ENCODE measurements at regions not wholly inside any gene's neighbourhood (a gene's known extent, or its start where the extent isn't known, plus 50 kb on each side); places are given as distances from the start of the nearest gene placed in this dataset.

DNA sequence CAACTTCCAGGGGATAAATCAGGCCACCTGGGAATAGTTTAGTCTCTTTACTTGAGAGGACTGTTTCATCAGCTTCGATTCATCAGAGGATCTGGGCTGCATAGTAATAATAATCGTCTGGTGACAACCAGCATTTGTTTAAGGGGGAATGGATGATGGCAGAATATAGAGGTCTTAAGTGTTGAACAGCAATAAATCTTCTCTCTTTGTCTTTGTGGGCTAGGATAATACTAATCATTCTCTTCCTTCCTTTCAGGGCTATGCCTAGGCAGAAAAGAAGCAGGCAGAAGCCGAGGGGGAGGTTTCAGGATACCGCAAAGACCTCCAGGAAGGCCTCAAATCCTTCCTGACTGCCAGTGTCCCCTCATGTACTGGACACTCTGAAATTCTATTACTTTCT is 150.4 kb upstream of the GAREM1 start:
- DNase-seq (ENCODE audit: low read depth in 2 of 2), result no peak

- DNase-seq (ENCODE audit: low read depth in 2 of 2), result no peak
Observed at GRCh38 chr18:32618546-32618945, 147.9 kb upstream of the GAREM1 start.

- DNase-seq (ENCODE audit: low read depth in 2 of 2), result no peak
Observed at GRCh38 chr18:32613821-32614220, 143.1 kb upstream of the GAREM1 start.

GRCh38 chr18:32612651-32613050 is 142.0 kb upstream of the GAREM1 start:
- peak in 1 of 2 donors; percentile 39 for DNase-seq (ENCODE audit: low read depth in 2 of 2)

GRCh38 chr18:32610176-32610575 is 139.5 kb upstream of the GAREM1 start:
- no peak for DNase-seq (ENCODE audit: low read depth in 2 of 2)

GRCh38 chr18:32607816-32608215 is 137.1 kb upstream of the GAREM1 start:
- no peak for DNase-seq (ENCODE audit: low read depth in 2 of 2)

DNA sequence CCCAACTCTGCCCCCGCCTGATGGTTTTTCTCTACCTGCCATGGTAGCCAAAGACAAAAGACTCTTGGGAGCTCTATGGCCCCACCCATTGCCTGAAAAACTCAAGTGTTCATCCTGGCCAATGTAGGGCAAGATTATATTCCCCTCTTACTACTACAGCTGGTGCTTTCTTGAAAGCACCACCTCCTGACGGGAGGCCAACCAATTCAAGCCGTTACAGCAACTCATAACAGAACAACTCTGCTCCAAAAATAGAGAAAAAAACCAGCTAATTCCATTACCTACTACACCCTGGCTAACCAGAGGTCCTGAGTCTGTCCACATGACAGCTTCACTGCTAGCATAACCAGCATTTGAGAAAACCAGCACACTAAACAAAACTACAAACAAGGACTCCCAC is 127.5 kb upstream of the GAREM1 start:
- DNase-seq (ENCODE audit: low read depth in 2 of 2), result no peak

- DNase-seq (ENCODE audit: low read depth in 2 of 2), result no peak
Observed at GRCh38 chr18:32596501-32596900, 125.8 kb upstream of the GAREM1 start.

- no peak for DNase-seq (ENCODE audit: low read depth in 2 of 2)
Observed at GRCh38 chr18:32595832-32596231, 125.2 kb upstream of the GAREM1 start.

GRCh38 chr18:32588191-32588590 is 117.5 kb upstream of the GAREM1 start:
- DNase-seq (ENCODE audit: low read depth in 2 of 2), result no peak

DNA sequence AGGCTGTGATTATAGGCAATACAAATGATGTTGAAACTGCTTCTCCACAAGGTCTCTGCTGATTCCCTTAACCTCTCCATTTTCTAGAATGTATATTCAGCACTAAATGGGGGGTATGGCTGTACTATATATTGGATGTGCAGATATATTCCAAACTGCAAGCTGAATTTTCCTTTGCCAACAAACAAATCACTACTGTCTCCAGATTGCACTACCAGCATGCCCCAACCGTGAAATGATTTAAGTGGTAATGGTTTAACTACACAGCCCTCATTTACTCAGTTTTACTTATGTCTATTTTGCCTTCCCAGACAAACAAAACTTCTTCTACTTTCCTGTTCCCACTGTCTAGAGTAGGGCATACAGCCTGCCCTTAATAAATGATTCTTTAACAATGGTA is 112.7 kb upstream of the GAREM1 start:
- no peak for DNase-seq (ENCODE audit: low read depth in 2 of 2)

DNA sequence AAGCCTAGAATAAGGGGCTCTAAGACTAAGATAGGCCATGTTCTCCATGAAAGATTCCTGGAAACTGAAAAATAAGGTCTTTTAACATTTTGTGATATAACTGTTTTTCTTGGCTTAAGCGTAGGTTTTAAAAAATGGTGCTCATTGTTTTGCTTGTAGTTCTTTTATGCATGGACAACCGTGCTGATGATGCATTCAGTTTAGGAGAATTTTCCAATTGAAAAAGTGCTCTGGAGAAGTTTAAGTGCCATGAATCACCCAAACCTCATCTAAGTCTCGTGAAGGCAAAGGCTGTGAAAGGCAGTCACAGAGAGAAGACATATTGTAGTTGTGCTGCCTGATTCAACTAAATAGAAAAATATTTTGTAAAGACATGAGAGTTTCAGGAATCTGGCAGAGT is 111.8 kb upstream of the GAREM1 start:
- peak in 1 of 2 donors; percentile 14 for DNase-seq (ENCODE audit: low read depth in 2 of 2)

GRCh38 chr18:32577561-32577960 is 106.9 kb upstream of the GAREM1 start:
- DNase-seq (ENCODE audit: low read depth in 2 of 2), result no peak

DNA sequence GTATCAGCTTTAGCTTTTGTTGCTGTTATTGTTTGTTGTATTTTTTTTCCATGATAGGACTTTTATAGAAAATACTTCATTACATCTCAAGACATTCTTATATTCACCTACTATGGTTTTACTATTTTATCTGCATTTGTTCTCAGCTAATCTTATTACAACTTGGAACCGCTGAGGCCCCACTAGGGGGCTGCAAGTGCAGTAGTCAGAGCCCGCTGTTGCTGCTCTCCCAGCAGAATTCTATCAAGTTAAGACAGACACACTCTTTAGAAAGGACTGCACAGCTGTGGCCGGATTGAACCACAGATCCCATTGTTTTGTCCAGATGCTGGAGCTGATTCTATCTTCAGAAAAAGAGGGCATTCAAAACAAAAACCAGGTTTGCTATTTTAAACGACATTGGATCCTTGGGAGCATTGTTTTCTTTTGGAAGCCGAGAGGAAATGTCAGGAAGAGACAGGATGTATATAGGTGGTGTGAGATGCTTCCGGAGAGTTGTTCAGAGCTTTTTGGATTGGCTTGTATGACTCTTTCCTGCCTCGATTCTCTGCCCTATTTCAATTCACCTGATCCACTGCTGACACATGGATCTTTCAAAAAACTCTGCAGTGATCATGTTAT is 105.7 kb upstream of the GAREM1 start:
- peak; percentile 23 to 57 for DNase-seq (ENCODE audit: low read depth in 2 of 2)

DNA sequence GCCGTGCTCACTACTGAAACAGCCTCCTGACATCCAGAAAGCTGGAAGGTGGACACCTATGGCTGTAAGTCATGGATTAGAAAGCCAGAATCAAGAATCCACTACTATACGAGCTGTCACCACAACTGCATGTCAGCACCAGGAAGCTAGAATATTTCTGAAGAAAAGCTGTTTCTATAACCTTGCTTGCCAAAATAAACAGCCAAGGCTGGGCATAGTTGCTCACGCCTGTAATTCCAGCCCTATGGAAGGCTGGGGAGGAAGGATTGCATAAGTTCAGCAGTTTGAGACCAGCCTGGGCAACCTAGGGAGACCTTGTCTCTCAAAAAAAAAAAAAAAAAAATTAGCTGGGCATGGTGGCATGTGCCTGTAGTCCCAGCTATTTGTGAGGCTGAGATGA is 96.3 kb upstream of the GAREM1 start:
- no peak for DNase-seq (ENCODE audit: low read depth in 2 of 2)

- DNase-seq (ENCODE audit: low read depth in 2 of 2), result no peak
Observed at GRCh38 chr18:32553640-32554365, 83.1 kb upstream of the GAREM1 start.

DNA sequence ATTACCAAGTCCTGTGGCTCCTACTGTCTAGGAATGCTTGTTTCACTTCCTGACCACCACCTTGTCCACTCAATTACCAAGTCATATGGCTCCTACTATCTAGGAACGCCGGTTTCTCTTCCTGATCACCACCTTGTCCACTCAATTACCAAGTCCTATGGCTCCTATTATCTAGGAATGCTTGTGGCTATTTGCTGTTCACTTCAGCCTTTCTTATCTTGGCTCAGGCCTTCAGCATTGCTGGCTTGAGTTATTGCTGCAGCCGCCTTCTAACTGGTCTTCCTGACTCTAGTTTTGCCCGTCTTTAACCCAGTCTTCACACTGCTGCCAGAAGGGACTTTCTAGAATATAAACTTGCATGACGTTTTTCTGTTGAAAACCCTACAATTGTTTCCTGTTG is 82.5 kb upstream of the GAREM1 start:
- no peak for DNase-seq (ENCODE audit: low read depth in 2 of 2)

GRCh38 chr18:32552421-32553030 is 81.8 kb upstream of the GAREM1 start:
- peak; percentile 75 to 82 for DNase-seq (ENCODE audit: low read depth in 2 of 2)

DNA sequence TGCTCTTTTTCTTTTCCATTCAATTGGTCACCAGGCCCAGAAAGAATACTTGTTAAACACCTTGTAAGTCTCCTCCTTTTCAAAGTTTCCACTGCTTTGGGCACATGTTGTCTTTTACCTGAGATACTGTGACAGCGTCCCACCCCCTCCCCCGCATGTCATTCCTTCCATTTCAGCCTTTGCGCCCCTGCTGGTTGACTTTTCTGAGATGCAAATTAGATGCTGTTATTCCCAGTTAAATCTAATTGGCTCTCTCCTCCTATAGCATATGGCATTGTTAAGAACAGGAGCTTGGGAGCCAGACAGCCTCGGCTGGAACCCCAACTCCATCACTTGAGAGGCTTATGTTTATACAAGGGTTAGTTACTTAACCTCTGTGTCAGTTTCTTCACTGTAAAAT is 80.3 kb upstream of the GAREM1 start:
- DNase-seq (ENCODE audit: low read depth in 2 of 2), result peak in 1 of 2 donors; percentile 2

DNA sequence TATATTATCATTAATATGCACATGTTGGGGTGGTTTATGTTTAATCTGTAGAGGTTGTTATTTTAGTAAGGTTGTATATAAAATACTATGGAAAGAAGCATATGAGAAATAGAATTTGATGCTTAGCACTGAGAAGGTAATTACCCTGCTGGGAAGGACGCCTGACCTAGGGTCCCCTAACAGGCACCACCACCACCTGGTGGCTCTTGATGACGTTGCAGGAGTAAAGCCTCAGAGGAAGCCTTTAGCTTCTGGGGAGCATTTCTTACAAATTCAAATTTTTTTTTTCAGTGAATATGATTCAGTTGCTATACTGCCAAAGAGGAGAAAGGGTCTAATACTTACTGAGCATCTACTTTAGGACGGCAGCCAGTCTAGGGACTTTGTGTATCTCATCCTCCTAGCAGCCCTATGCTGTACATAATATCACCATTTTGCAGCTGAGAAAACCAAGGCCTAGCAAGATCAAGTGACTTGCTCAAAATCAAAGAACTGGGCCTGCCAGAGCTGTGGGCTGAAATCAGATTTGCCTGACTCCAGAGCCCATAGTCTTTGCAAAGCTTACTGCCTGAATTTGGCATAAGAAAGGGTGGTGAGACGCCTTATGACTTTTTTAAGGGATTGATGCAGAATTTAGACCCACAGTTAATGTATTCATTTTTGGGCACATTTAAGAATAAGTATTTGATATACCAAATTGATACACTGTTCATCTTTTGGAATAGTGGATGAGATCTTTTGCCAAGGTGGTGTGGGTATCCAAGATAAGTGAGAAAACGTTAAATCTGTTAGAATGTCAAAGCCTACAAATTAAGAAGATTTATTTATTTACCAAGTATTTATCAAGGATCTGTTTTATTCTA is 78.8 kb upstream of the GAREM1 start:
- peak; percentile 43 to 51 for DNase-seq (ENCODE audit: low read depth in 2 of 2)

GRCh38 chr18:32548688-32549087 is 78.0 kb upstream of the GAREM1 start:
- no peak for DNase-seq (ENCODE audit: low read depth in 2 of 2)

- no peak for DNase-seq (ENCODE audit: low read depth in 2 of 2)
Observed at GRCh38 chr18:32545631-32546030, 74.9 kb upstream of the GAREM1 start.

Measured in lung microvascular endothelial cell (primary cell).